ENCODE measurements at regions not wholly inside any gene's neighbourhood (a gene's known extent, or its start where the extent isn't known, plus 50 kb on each side); places are given as distances from the start of the nearest gene placed in this dataset.

GRCh38 chr15:93608643-93609148 lies 519.7 kb upstream of the RGMA start:
- Histone ChIP-seq H3K4me3 (ENCODE audit: low read length, poor library complexity, severe bottlenecking) (no peak overlapping the region), H3K9me2 (replicated peaks; ENCODE audit: low read depth, low read length) (no peaks in the 10 kb centered on the region), H3K79me2 (ENCODE audit: insufficient read depth, low read length) (no peaks in the 10 kb centered on the region), H3K36me3 (ENCODE audit: insufficient read depth, low read length) (no peaks in the 10 kb centered on the region), H3F3A (ENCODE audit: low read depth) (no peaks in the 10 kb centered on the region), H2AFZ (ENCODE audit: low read length) (no peak overlapping the region), H3K4me2 (ENCODE audit: low read depth, low read length, poor library complexity, severe bottlenecking) (no peak overlapping the region), H4K20me1 (ENCODE audit: insufficient read depth, low read length, poor library complexity, severe bottlenecking) (no peaks in the 10 kb centered on the region), H3K9ac (ENCODE audit: low read depth, low read length, poor library complexity, severe bottlenecking) (no peak overlapping the region), H3K9me3 (ENCODE audit: insufficient read depth, low read depth, low read length) (no peaks in the 10 kb centered on the region), H3K4me1 (ENCODE audit: insufficient read depth, low read length, poor library complexity, severe bottlenecking) (no peaks in the 10 kb centered on the region), H3K27me3 (ENCODE audit: insufficient read depth, low read length, poor library complexity, severe bottlenecking) (no peaks in the 10 kb centered on the region)
- TF ChIP-seq CTCF (conservative IDR thresholded peaks at IDR 0.05; ENCODE audit: low read length) (no peak), EZH2phosphoT487 (IDR thresholded peaks at IDR 0.05; ENCODE audit: borderline replicate concordance) (no peak)

- H3K4me3 ChIP-seq (ENCODE audit: low read length, poor library complexity, severe bottlenecking), result no peak overlapping the region
- no peak overlapping the region for H3K4me2 ChIP-seq (ENCODE audit: low read depth, low read length, poor library complexity, severe bottlenecking)
- no peaks in the 10 kb centered on the region for H3K4me1 ChIP-seq (ENCODE audit: insufficient read depth, low read length, poor library complexity, severe bottlenecking)
- no peak for TF ChIP-seq CTCF (conservative IDR thresholded peaks at IDR 0.05; ENCODE audit: low read length)
- no peak for TF ChIP-seq EZH2phosphoT487 (IDR thresholded peaks at IDR 0.05; ENCODE audit: borderline replicate concordance)
- no peaks in the 10 kb centered on the region for H4K20me1 ChIP-seq (ENCODE audit: insufficient read depth, low read length, poor library complexity, severe bottlenecking)
- no peak overlapping the region for H2AFZ ChIP-seq (ENCODE audit: low read length)
- no peaks in the 10 kb centered on the region for H3K9me3 ChIP-seq (ENCODE audit: insufficient read depth, low read depth, low read length)
- H3K79me2 ChIP-seq (ENCODE audit: insufficient read depth, low read length), result no peaks in the 10 kb centered on the region
- no peaks in the 10 kb centered on the region for H3F3A ChIP-seq (ENCODE audit: low read depth)
- H3K9me2 ChIP-seq (replicated peaks; ENCODE audit: low read depth, low read length), result no peaks in the 10 kb centered on the region
- H3K27me3 ChIP-seq (ENCODE audit: insufficient read depth, low read length, poor library complexity, severe bottlenecking), result no peaks in the 10 kb centered on the region
- H3K9ac ChIP-seq (ENCODE audit: low read depth, low read length, poor library complexity, severe bottlenecking), result no peak overlapping the region
- H3K36me3 ChIP-seq (ENCODE audit: insufficient read depth, low read length), result no peaks in the 10 kb centered on the region
Observed at GRCh38 chr15:93603550-93603949, 514.5 kb upstream of the RGMA start.

- no peaks in the 10 kb centered on the region for H3F3A ChIP-seq (ENCODE audit: low read depth)
- no peaks in the 10 kb centered on the region for H3K4me1 ChIP-seq (ENCODE audit: insufficient read depth, low read length, poor library complexity, severe bottlenecking)
- no peak overlapping the region for H2AFZ ChIP-seq (ENCODE audit: low read length)
- no peaks in the 10 kb centered on the region for H4K20me1 ChIP-seq (ENCODE audit: insufficient read depth, low read length, poor library complexity, severe bottlenecking)
- H3K9me3 ChIP-seq (ENCODE audit: insufficient read depth, low read depth, low read length), result no peaks in the 10 kb centered on the region
- no peak overlapping the region for H3K4me2 ChIP-seq (ENCODE audit: low read depth, low read length, poor library complexity, severe bottlenecking)
- no peaks in the 10 kb centered on the region for H3K36me3 ChIP-seq (ENCODE audit: insufficient read depth, low read length)
- H3K9me2 ChIP-seq (replicated peaks; ENCODE audit: low read depth, low read length), result no peaks in the 10 kb centered on the region
- no peak overlapping the region for H3K4me3 ChIP-seq (ENCODE audit: low read length, poor library complexity, severe bottlenecking)
- no peak overlapping the region for H3K9ac ChIP-seq (ENCODE audit: low read depth, low read length, poor library complexity, severe bottlenecking)
- no peak for TF ChIP-seq CTCF (conservative IDR thresholded peaks at IDR 0.05; ENCODE audit: low read length)
- no peak for TF ChIP-seq EZH2phosphoT487 (IDR thresholded peaks at IDR 0.05; ENCODE audit: borderline replicate concordance)
- H3K79me2 ChIP-seq (ENCODE audit: insufficient read depth, low read length), result no peaks in the 10 kb centered on the region
- no peaks in the 10 kb centered on the region for H3K27me3 ChIP-seq (ENCODE audit: insufficient read depth, low read length, poor library complexity, severe bottlenecking)
Observed at GRCh38 chr15:93587059-93587521, 498.1 kb upstream of the RGMA start.

All from Loucy (cell line).